ENCODE measurements at regions not wholly inside any gene's neighbourhood (a gene's known extent, or its start where the extent isn't known, plus 50 kb on each side); places are given as distances from the start of the nearest gene placed in this dataset.

GRCh38 chr9:86679909-86680308, 267.4 kb downstream of the GAS1 start:
- no peak for DNase-seq

GRCh38 chr9:86676396-86676795, 270.9 kb downstream of the GAS1 start:
- no peak for DNase-seq

- DNase-seq: no peak
These were observed 271.5 kb downstream of the GAS1 start for GRCh38 chr9:86675805-86676204.

GRCh38 chr9:86674487-86674886, 272.8 kb downstream of the GAS1 start:
- no peak for DNase-seq

- no peak for DNase-seq
These were observed 274.3 kb downstream of the GAS1 start for GRCh38 chr9:86672966-86673365.

GRCh38 chr9:86672301-86672700, 275.0 kb downstream of the GAS1 start:
- no peak for DNase-seq

GRCh38 chr9:86671018-86671417, 276.3 kb downstream of the GAS1 start:
- no peak for DNase-seq

GRCh38 chr9:86670536-86670935, 276.8 kb downstream of the GAS1 start:
- no peak for DNase-seq

- no peak for DNase-seq
These were observed 277.2 kb downstream of the GAS1 start for GRCh38 chr9:86670076-86670475.

- DNase-seq: no peak
These were observed 277.9 kb downstream of the GAS1 start for GRCh38 chr9:86669422-86669821.

GRCh38 chr9:86668488-86668887, 278.8 kb downstream of the GAS1 start:
- DNase-seq: no peak

- DNase-seq: no peak
These were observed 280.0 kb downstream of the GAS1 start for GRCh38 chr9:86667307-86667706.

GRCh38 chr9:86665416-86665815, 281.9 kb downstream of the GAS1 start:
- no peak for DNase-seq

GRCh38 chr9:86664603-86665002, 282.7 kb downstream of the GAS1 start:
- no peak for DNase-seq

GRCh38 chr9:86663905-86664304, 283.4 kb downstream of the GAS1 start:
- DNase-seq: no peak

- DNase-seq: no peak
These were observed 284.3 kb downstream of the GAS1 start for GRCh38 chr9:86662890-86663468.

GRCh38 chr9:86660146-86660943, 287.0 kb downstream of the GAS1 start:
- DNase-seq: no peak

GRCh38 chr9:86659413-86660046, 287.8 kb downstream of the GAS1 start:
- no peak for DNase-seq

GRCh38 chr9:86655147-86655546, 292.2 kb downstream of the GAS1 start:
- DNase-seq: no peak

GRCh38 chr9:86653466-86653865, 293.8 kb downstream of the GAS1 start:
- no peak for DNase-seq

- no peak for DNase-seq
These were observed 294.6 kb downstream of the GAS1 start for GRCh38 chr9:86652736-86653135.

- no peak for DNase-seq
These were observed 295.7 kb upstream of the TUT7 start for GRCh38 chr9:86649913-86650312.

- no peak for DNase-seq
These were observed 294.6 kb upstream of the TUT7 start for GRCh38 chr9:86648828-86649170.

GRCh38 chr9:86648156-86648827, 294.1 kb upstream of the TUT7 start:
- no peak for DNase-seq
